ENCODE measurements at regions not wholly inside any gene's neighbourhood (a gene's known extent, or its start where the extent isn't known, plus 50 kb on each side); places are given as distances from the start of the nearest gene placed in this dataset.

DNA sequence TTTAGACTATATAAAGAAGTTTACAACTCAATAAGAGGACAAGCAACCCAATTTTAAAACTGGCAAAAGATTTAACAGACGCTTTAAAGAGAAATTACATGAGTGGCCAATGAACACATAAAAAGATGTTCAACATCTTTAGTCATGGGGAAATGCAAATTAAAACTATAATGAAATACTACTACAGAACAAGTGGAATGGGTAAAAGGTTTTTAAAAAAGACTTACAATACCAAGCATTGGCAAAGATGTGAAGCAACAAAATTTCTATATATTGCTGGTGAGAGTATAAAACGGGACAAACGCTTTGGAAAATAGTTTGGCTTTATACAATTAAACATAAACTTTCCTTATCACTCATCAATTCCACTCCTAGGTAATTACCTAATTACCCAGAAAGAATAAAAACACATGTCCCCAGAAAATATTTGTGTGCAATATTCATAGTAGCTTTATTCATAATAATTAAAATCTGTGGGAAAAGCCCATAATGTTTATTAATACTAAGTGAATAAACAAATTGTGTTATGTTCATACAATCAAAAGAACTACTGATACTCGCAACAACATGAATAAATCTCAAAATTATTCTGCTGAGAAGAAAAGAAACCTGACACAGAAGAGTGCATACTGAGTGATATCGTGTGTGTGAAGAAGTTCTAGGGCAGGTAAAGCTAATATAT is 76.7 kb upstream of the MYCN start:
- DNase-seq (ENCODE audit: low read depth in 3 of 3) = no peak

DNA sequence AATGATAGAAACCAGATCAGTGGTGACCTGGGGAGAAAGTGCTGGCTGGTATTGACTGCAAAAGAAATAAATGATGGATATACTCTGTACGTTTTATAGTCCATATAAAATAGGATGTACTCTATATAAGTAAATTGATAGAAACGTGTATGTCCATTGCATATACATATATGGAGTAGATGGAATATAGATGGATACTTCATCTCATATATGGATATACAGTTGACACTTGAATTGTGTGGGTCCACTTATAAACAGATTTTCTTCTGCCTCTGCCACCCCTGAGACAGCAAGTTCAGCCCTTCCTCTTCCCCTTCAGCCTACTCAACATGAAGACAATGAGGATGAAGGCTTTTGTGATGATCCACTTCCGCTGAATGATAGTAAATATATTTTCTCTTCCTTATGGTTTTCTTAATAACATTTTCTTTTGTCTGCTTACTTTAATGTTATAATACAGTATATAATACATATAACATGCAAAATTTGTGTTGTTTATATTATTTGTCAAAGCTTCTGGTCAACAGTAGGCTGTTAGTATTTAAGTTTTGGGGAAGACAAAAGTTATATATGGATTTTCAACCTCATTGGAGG is 76.1 kb upstream of the MYCN start:
- DNase-seq (ENCODE audit: low read depth in 3 of 3) = no peak

DNA sequence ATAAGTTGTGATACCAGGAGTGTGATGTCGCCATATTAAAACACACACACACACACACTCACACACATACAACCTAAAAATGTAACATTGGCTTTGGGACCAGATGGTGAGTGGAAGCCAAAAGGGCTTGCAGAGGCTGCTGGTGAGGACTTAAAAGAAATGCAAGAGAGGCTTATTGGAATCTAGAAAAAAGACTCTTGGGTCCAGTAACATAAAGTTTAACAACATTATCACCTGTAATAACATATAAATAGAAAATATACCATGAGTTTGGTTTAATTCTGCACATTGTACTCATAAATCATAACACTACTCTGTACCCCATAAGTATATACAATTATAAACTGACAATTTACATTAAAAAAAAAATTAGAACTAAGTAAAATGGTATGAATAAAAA is 74.4 kb upstream of the MYCN start:
- no peak for DNase-seq (ENCODE audit: low read depth in 3 of 3)

DNA sequence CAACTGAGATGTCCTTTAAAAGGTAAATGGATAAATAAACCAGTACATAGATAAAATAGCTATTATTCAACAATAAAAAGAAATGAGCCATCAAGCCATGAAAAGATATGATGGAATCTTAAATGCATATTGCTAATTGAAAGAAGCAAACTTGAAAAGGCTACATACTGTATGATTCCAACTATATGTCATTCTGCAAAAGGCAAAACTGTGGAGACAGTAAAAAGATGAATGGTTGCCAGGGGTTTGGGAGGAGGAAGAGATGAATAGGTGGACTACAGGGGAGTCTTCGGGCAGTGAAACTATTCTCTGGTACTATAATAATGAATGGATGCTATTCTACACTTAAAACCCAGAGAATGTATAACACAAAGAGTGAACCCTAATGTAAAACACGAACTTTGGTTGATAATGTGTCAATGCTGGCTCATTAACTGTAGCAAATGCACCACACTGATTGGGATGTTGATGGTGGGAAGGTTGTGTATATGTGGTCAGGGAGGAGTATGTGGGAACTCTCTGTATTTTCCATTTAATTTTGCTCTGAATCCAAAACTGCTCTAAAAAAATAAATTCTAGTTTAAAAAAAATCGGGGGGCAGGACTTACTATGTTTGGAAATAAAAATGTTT is 73.7 kb upstream of the MYCN start:
- no peak for DNase-seq (ENCODE audit: low read depth in 3 of 3)

GRCh38 chr2:15867194-15868171 is 72.9 kb upstream of the MYCN start:
- DNase-seq (ENCODE audit: low read depth in 3 of 3) = no peak

GRCh38 chr2:15868186-15868585 is 72.2 kb upstream of the MYCN start:
- no peak for DNase-seq (ENCODE audit: low read depth in 3 of 3)

DNA sequence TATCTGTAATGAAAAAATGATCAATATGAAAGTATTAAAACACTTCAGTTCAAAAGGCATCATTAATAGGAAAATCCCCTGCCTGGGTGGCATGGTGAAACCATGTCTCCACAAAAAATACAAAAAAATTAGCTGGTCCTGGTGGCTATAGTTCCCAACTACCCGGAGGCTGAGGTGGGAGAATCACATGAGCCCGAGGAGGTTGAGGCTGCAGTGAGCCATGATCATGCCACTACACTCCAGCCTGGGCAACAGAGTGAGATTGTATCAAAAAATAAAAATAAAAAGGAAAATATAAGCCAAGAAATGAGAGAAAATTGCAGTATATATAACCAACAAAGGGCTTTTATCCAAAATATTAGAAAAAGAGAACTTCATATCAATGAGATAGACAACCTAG is 71.6 kb upstream of the MYCN start:
- no peak for DNase-seq (ENCODE audit: low read depth in 3 of 3)

- no peak for DNase-seq (ENCODE audit: low read depth in 3 of 3)
These were observed 71.0 kb upstream of the MYCN start for GRCh38 chr2:15869396-15869795.

GRCh38 chr2:15869871-15870270 is 70.5 kb upstream of the MYCN start:
- no peak for DNase-seq (ENCODE audit: low read depth in 3 of 3)

- DNase-seq (ENCODE audit: low read depth in 3 of 3) = no peak
These were observed 69.8 kb upstream of the MYCN start for GRCh38 chr2:15870565-15870964.

- no peak for DNase-seq (ENCODE audit: low read depth in 3 of 3)
These were observed 69.0 kb upstream of the MYCN start for GRCh38 chr2:15871239-15871783.

GRCh38 chr2:15872854-15873253 is 67.5 kb upstream of the MYCN start:
- no peak for DNase-seq (ENCODE audit: low read depth in 3 of 3)

DNA sequence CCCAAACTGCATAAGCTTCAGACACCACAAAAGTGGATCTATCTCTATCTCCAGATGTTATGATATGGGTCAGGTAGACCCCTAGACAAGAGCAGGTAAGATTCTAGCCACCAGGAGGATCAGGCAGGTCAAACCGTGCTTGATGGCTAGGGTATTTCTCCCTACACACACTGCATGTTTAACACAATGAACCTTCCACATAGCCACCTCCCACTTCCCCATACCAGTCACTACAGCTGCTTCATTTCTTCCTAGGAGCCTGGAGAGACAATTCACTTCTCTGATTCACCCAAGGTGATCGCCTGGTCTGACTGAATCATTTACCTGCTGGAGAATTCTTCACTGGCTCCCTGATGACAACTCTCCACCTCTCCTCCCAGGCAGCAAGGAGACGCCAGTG is 66.0 kb upstream of the MYCN start:
- DNase-seq (ENCODE audit: low read depth in 3 of 3) = no peak

DNA sequence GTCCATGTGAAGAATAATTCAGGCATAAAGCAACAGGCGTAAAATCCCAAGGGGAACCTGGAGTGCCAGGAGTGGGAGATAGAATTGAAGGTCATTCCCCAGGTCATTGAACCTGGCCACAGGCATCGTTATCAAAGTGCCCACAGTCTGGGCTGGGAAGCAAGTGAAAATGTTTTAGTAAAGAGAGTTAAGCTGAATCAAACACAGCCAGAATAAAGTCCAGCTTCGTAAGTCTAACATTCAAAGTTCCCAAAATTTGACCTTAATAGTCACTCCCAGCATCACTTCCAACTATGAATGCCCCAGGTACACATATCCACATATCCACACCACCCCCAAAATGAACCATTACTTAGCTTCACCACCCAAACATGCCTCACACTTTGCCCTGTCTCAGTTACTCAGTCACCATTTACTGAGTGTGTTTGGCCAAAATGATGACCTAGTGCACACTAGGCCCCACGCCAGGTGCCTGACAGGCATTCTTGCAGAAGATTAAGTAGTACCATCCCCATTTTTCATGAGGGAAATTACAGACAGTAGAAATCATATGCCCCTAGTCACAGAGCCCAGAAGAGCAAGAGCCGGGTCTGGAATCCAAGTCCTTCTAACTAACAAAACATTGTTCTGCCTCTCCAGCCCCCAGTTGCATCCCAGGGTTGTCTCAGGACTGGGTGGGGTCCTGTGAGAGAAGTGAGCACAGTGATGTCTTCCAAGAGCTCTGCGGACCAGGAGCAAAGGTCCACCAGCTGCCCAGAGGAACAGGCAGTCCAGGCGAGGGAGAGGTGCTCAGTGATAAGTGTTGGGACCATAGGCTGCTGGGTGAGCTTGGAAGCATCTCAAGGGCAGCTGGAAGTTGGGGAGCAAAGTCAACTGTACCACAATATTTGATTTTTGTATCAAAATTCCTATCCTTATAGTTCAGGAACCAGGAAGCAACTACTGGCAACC is 65.2 kb upstream of the MYCN start:
- DNase-seq (ENCODE audit: low read depth in 3 of 3) = no peak

- no peak for DNase-seq (ENCODE audit: low read depth in 3 of 3)
These were observed 64.2 kb upstream of the MYCN start for GRCh38 chr2:15875969-15876705.

DNA sequence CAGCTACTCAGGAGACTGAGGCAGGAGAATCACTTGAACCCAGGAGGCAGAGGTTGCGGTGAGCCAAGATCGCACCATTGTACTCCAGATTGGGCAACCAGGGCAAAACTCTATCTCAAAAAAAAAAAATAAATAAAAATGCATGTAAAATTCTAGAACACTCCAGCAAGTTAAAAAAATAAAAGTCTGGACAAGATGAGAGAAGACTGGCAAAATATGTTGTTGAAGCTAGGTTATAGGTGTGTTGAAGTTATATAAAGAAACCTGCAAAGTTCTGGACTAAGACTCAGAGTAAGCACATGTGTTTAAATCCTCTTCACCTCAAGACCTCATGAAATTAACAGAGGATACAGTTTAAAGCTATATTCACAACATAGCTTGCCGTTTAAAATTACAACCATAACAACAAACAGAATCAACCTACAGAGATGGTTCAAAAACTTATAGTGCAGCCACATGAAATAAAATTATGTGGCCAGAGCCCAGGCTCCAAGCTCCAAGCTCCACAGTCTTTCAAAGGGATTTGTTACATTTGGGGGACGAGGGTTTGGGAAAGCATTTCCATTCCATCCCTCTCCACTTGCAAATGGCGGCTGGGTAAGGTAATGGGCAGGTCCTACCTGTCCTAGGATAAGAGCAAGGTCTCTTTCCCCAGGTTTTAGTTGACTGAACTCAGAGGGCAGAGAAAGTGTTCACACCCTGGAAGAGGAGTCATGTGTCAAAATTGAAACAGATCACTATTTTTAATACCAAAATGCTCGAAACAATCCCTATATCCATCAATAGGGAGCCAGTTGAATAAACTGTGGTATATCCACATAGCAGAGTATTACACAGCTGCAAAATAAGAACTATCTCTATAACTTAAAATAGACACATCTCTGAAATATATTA is 59.9 kb upstream of the MYCN start:
- DNase-seq (ENCODE audit: low read depth in 3 of 3) = no peak

DNA sequence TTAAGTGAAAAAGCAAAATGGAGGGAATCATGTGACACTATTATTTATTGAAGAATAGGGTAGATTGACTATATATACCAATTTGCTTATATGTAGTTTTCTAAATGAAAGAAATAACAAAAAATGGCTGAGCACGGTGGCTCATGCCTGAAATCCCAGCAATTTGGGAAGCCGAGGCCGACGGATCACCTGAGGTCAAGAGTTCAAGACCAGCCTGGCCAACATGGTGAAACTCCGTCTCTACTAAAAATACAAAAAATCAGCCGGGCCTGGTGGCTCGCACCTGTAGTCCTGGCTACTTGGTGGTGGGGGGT is 59.3 kb upstream of the MYCN start:
- no peak for DNase-seq (ENCODE audit: low read depth in 3 of 3)

DNA sequence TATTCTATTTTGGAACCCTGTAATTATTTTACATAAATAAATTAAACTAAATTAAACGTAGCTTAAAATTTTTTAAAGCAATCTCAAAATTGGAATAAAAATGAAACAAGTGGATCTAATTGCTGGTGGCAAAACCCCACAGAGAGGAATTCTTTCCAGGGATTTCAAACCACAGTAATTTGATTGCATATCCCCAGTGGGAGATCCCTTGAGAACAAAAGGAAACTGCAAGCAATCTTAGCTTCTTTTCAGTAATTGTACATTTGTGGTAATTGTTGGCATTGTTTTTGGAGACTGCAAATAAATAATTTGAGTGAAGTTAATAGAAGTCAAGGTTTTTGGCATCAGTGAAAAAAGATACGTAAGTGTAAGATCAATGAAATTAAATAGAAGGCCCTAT is 58.7 kb upstream of the MYCN start:
- no peak for DNase-seq (ENCODE audit: low read depth in 3 of 3)

- DNase-seq (ENCODE audit: low read depth in 3 of 3) = no peak
These were observed 57.4 kb upstream of the MYCN start for GRCh38 chr2:15882761-15883497.

All from stimulated activated CD4-positive, alpha-beta T cell treated with anti-CD3 and anti-CD28 coated beads, TNF-alpha, amount 100 ng/mL, for 24 hours (primary cell).